H1 (cell line): ENCODE measurements at regions not wholly inside any gene's neighbourhood (a gene's known extent, or its start where the extent isn't known, plus 50 kb on each side); places are given as distances from the start of the nearest gene placed in this dataset.

Source experiments
- CTCF ChIA-PET: fragments of 300-600 bp; sonication (Branson Sonifier 250); formaldehyde crosslinking; loops from one replicate; lab custom pipeline; 2021; ENCODE audit not compliant: partially characterized antibody; lab: Charles Lee
- POLR2A ChIA-PET: fragments of 300-600 bp; sonication (Branson Sonifier 250); formaldehyde crosslinking; loops from one replicate; lab custom pipeline; 2021; ENCODE audit warnings: inconsistent platforms; ENCODE audit not compliant: partially characterized antibody; lab: Charles Lee
- DNase-seq, 2 experiments: peaks; one replicate each; pipeline versions ENCODE4 v3.0.0 to v3.0.0-alpha.2; 2010 to 2022; ENCODE audit warnings: low spot score in 2 of 2, low read depth in 1 of 2, mixed read lengths in 1 of 2
- FAIRE-seq: peaks from 2 replicates; lab custom pipeline; 2011; peaks lifted over from hg19 to GRCh38; lab: Jason Lieb, UNC
- H2AFZ ChIP-seq: 2 replicates; pipeline ENCODE4 v1.8.1; 2012; ENCODE audit warnings: low read length, inconsistent platforms
- H2AK5ac ChIP-seq: 2 replicates; pipeline ENCODE4 v1.6.1; 2013; ENCODE audit warnings: low read depth, low read length
- H2BK120ac ChIP-seq: replicated peaks from 2 replicates; pipeline ENCODE3; 2013; ENCODE audit warnings: low read depth, low read length, inconsistent platforms
- H2BK12ac ChIP-seq: 2 replicates; pipeline ENCODE4 v1.6.1; 2013; ENCODE audit warnings: low read depth, low read length
- H2BK15ac ChIP-seq: 2 replicates; pipeline ENCODE4 v1.6.1; 2013; ENCODE audit warnings: low read length
- H2BK20ac ChIP-seq: 2 replicates; pipeline ENCODE4 v1.6.1; 2013; ENCODE audit warnings: low read length
- H2BK5ac ChIP-seq: 2 replicates; pipeline ENCODE4 v1.6.1; 2013; ENCODE audit warnings: low read depth, low read length
- H3K14ac ChIP-seq: 2 replicates; pipeline ENCODE4 v1.6.1; 2013; ENCODE audit warnings: inconsistent platforms; ENCODE audit not compliant: insufficient read length
- H3K18ac ChIP-seq: 2 replicates; pipeline ENCODE4 v1.6.1; 2013; ENCODE audit warnings: low read length; ENCODE audit errors: extremely low read depth
- H3K23ac ChIP-seq: 2 replicates; pipeline ENCODE4 v1.6.1; 2013; ENCODE audit warnings: inconsistent platforms; ENCODE audit not compliant: insufficient read length
- H3K23me2 ChIP-seq: 2 replicates; pipeline ENCODE4 v1.6.1; 2013; ENCODE audit warnings: low read depth, low read length
- H3K27ac ChIP-seq: 2 replicates; pipeline ENCODE4 v1.6.1; 2011; ENCODE audit warnings: low read depth, low read length, inconsistent platforms
- H3K27me3 ChIP-seq, 4 experiments: replicated peaks in 1 of 4; 1 replicate in 1 of 4; 2 replicates in 3 of 4; pipeline versions ENCODE4 v1.6.1 to v1.8.1; 2011 to 2013; ENCODE audit warnings: low read length in 3 of 4, mild to moderate bottlenecking in 3 of 4, inconsistent platforms in 2 of 4, mixed read lengths in 2 of 4, moderate library complexity in 1 of 4; ENCODE audit not compliant: control insufficient read depth in 3 of 4, insufficient read depth in 3 of 4; ENCODE audit errors: extremely low read depth in 1 of 4
- H3K36me3 ChIP-seq, 4 experiments: 2 replicates each; pipeline versions ENCODE4 v1.6.1 to v1.8.1; 2011 to 2013; ENCODE audit warnings: mild to moderate bottlenecking in 4 of 4, low read length in 3 of 4, moderate library complexity in 2 of 4, control low read depth in 1 of 4, inconsistent platforms in 1 of 4; ENCODE audit not compliant: insufficient read depth in 4 of 4, control insufficient read depth in 2 of 4
- H3K4ac ChIP-seq: replicated peaks from 2 replicates; pipeline ENCODE3; 2013; ENCODE audit warnings: low read length, low read depth, mixed read lengths, inconsistent platforms; ENCODE audit not compliant: insufficient read length
- H3K4me1 ChIP-seq, 4 experiments: replicated peaks in 1 of 4; 1 replicate in 1 of 4; 2 replicates in 3 of 4; pipeline versions ENCODE4 v1.6.1 to v1.8.1; 2011 to 2013; ENCODE audit warnings: low read length in 3 of 4, inconsistent platforms in 2 of 4, mixed read lengths in 1 of 4; ENCODE audit not compliant: insufficient read depth in 4 of 4, control insufficient read depth in 3 of 4
- H3K4me2 ChIP-seq, 2 experiments: 2 replicates each; pipeline versions ENCODE4 v1.6.1 to v1.8.1; 2011 to 2013; ENCODE audit warnings: low read depth in 2 of 2, low read length in 2 of 2, control low read depth in 1 of 2, inconsistent platforms in 1 of 2, mild to moderate bottlenecking in 1 of 2; ENCODE audit not compliant: insufficient read depth in 1 of 2
- H3K4me3 ChIP-seq, 4 experiments: fragments of 200-600, 300-600 bp in 1 of 4; sonication (generic), shearing (Covaris generic), sonication (Bioruptor Twin) in 1 of 4; 2 replicates each; pipeline versions ENCODE4 v1.5.1 to v1.8.1; 2011 to 2016; ENCODE audit warnings: low read length in 4 of 4, low read depth in 3 of 4, control low read depth in 2 of 4, inconsistent platforms in 2 of 4, mild to moderate bottlenecking in 2 of 4, mixed read lengths in 1 of 4, moderate library complexity in 1 of 4; ENCODE audit not compliant: insufficient read depth in 2 of 4; ENCODE audit errors: extremely low read depth in 1 of 4
- H3K56ac ChIP-seq: replicated peaks from 2 replicates; pipeline ENCODE3; 2013; ENCODE audit warnings: low read depth, mild to moderate bottlenecking, mixed read lengths, low read length, inconsistent platforms; ENCODE audit not compliant: insufficient read length
- H3K79me1 ChIP-seq: 2 replicates; pipeline ENCODE4 v1.6.1; 2013; ENCODE audit warnings: low read depth, low read length, control low read depth
- H3K79me2 ChIP-seq, 2 experiments: 2 replicates each; pipeline versions ENCODE4 v1.6.1 to v1.8.1; 2012 to 2013; ENCODE audit warnings: low read length in 2 of 2, mild to moderate bottlenecking in 2 of 2, inconsistent platforms in 1 of 2; ENCODE audit not compliant: insufficient read depth in 2 of 2, control insufficient read depth in 1 of 2
- H3K9ac ChIP-seq, 4 experiments: replicated peaks in 1 of 4; 1 replicate in 1 of 4; 2 replicates in 3 of 4; pipeline versions ENCODE4 v1.6.1 to v1.8.1; 2011 to 2013; ENCODE audit warnings: low read depth in 3 of 4, low read length in 3 of 4, control low read depth in 2 of 4, mild to moderate bottlenecking in 2 of 4, moderate library complexity in 2 of 4, inconsistent platforms in 1 of 4; ENCODE audit errors: extremely low read depth in 1 of 4
- H3K9me3 ChIP-seq, 2 experiments: 2 replicates each; pipeline versions ENCODE4 v1.6.1 to v1.8.1; 2012 to 2013; ENCODE audit warnings: mild to moderate bottlenecking in 2 of 2, moderate library complexity in 2 of 2, control low read depth in 1 of 2, inconsistent platforms in 1 of 2, low read depth in 1 of 2, low read length in 1 of 2, mixed read lengths in 1 of 2; ENCODE audit not compliant: insufficient read depth in 2 of 2
- H4K20me1 ChIP-seq, 2 experiments: replicated peaks in 1 of 2; 2 replicates each; pipeline versions ENCODE3 to v1.8.1; 2011 to 2013; ENCODE audit warnings: inconsistent platforms in 2 of 2, low read length in 2 of 2, mild to moderate bottlenecking in 1 of 2; ENCODE audit not compliant: insufficient read depth in 2 of 2, control insufficient read depth in 1 of 2
- H4K5ac ChIP-seq: 2 replicates; pipeline ENCODE4 v1.6.1; 2013; ENCODE audit warnings: low read length, low read depth, mixed read lengths, inconsistent platforms; ENCODE audit not compliant: insufficient read length
- H4K8ac ChIP-seq: 2 replicates; pipeline ENCODE4 v1.8.0; 2013; ENCODE audit warnings: mild to moderate bottlenecking, moderate library complexity, low read length, inconsistent platforms; ENCODE audit not compliant: insufficient read depth; ENCODE audit errors: extremely low read depth
- H4K91ac ChIP-seq: replicated peaks from 2 replicates; pipeline ENCODE3; 2013; ENCODE audit warnings: low read length, mixed read lengths, inconsistent platforms; ENCODE audit not compliant: insufficient read length
- ASH2L ChIP-seq: fragments of 200-600, 300-600 bp; sonication (generic); IDR thresholded peaks from one replicate; pipeline ENCODE4 v1.7.1; 2017; ENCODE audit warnings: low read length
- CBX8 ChIP-seq: fragments of 300-800, 300-1000 bp; sonication (generic); IDR thresholded peaks from 2 replicates; pipeline ENCODE4 v1.7.1; 2016; ENCODE audit warnings: low read depth, low read length, borderline replicate concordance
- CEBPB ChIP-seq: IDR thresholded peaks from 2 replicates; pipeline ENCODE4 v1.6.1; 2012; ENCODE audit warnings: low read depth, low read length
- CTBP2 ChIP-seq: IDR thresholded peaks from 2 replicates; pipeline ENCODE4 v1.7.0; 2011; ENCODE audit warnings: borderline replicate concordance, mild to moderate bottlenecking, moderate library complexity, mixed read lengths, low read length; ENCODE audit not compliant: insufficient read depth, insufficient read length
- HDAC2 ChIP-seq, 2 experiments: fragments of 300-600 bp in 1 of 2; sonication (generic) in 1 of 2; IDR thresholded peaks; 2 replicates each; pipeline ENCODE4 v1.6.1; 2011 to 2012; ENCODE audit warnings: low read depth in 2 of 2, low read length in 2 of 2, mild to moderate bottlenecking in 2 of 2, moderate library complexity in 2 of 2, borderline replicate concordance in 1 of 2, inconsistent platforms in 1 of 2
- RAD21 ChIP-seq, 2 experiments: IDR thresholded peaks in 1 of 2; conservative IDR thresholded peaks in 1 of 2; 2 replicates each; pipeline ENCODE4 v1.6.1; 2011; ENCODE audit warnings: low read depth in 2 of 2, low read length in 2 of 2, improper control_type of control experiment in 1 of 2, inconsistent platforms in 1 of 2, mild to moderate bottlenecking in 1 of 2, moderate library complexity in 1 of 2
- RXRA ChIP-seq: IDR thresholded peaks from 2 replicates; pipeline ENCODE4 v1.6.1; 2011; ENCODE audit warnings: low read depth, mild to moderate bottlenecking, low read length, moderate library complexity; ENCODE audit not compliant: insufficient read depth
- WGBS, 2 experiments: shearing (Covaris generic) in 1 of 2; methylation state at CpG; one replicate each; pipeline versions ENCODE4 v1.1.6 to v1.1.7; 2013 to 2015; ENCODE audit warnings: low lambda C conversion rate in 2 of 2, mixed read lengths in 2 of 2, inconsistent platforms in 1 of 2, low coverage in 1 of 2, missing lambda C conversion rate in 1 of 2; ENCODE audit not compliant: insufficient replicate concordance in 2 of 2, insufficient coverage in 1 of 2, insufficient read length in 1 of 2; ENCODE audit errors: extremely low coverage in 1 of 2, missing lambda C conversion rate in 1 of 2; 5-methylcytosine and 5-hydroxymethylcytosine counted together
- TF ChIP-seq, protein P1 (sequence below): IDR thresholded peaks from 2 replicates; pipeline ENCODE4 v1.6.1; 2011; ENCODE audit warnings: low read depth, mild to moderate bottlenecking, low read length; ENCODE audit not compliant: insufficient read depth

DNA sequence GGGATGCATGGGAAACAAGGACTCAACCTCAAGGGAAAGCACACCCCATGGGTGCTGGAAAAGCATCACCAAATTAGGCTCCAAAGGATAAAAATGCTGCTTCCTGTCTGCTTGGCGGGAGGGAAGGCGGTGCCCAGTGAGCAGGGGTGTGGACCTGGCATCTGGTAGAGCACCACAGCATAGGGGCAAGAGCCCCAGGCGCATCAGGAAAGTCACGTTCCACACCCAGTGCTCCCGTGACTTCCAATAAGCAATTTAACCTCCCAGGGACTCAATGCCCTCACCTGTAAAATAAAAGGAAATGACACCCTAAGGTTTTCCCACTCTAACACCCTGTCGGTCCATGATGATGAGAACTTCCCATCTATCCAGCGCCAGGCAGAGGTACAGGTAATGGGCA lies 206.0 kb downstream of the SETD4 start:
- Histone ChIP-seq H3K27ac (no peak overlapping the region), H2BK20ac (no peak overlapping the region), H3K18ac (no peak overlapping the region), H3K9me3 (no peaks in the 10 kb centered on the region), H4K20me1 (no peaks in the 10 kb centered on the region), H2AK5ac (no peak overlapping the region), H3K79me1 (no peaks in the 10 kb centered on the region), H3K27me3 (no peaks in the 10 kb centered on the region), H3K14ac (no peak overlapping the region), H3K4me2 (no peak overlapping the region), H3K56ac (no peak overlapping the region), H3K79me2 (no peaks in the 10 kb centered on the region), H2BK15ac (no peak overlapping the region), H2BK5ac (no peak overlapping the region), H3K23ac (no peak overlapping the region), H3K4me1 (no peaks in the 10 kb centered on the region; a peak in 1 of 7 replicates), H4K8ac (no peak overlapping the region), H2BK12ac (no peak overlapping the region), H2AFZ (no peak overlapping the region), H3K36me3 (no peaks in the 10 kb centered on the region), H3K4me3 (no peak overlapping the region), H3K23me2 (no peaks in the 10 kb centered on the region), H3K9ac (no peak overlapping the region), H4K5ac (no peak overlapping the region), H2BK120ac (no peak overlapping the region), H4K91ac (no peak overlapping the region), H3K4ac (no peak overlapping the region)
- FAIRE-seq, result no peak
- TF ChIP-seq RXRA, result no peak
- TF ChIP-seq CEBPB, result no peak
- TF ChIP-seq RAD21 (IDR thresholded peaks at IDR 0.05 in 1 of 2, conservative IDR thresholded peaks at IDR 0.05 in 1 of 2; ENCODE audit: low read depth in 2 of 2, low read length in 2 of 2), result no peak
- TF ChIP-seq CTBP2, result no peak
- TF ChIP-seq, protein P1, sequence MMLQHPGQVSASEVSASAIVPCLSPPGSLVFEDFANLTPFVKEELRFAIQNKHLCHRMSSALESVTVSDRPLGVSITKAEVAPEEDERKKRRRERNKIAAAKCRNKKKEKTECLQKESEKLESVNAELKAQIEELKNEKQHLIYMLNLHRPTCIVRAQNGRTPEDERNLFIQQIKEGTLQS, result no peak
- TF ChIP-seq ASH2L, result no peak
- TF ChIP-seq HDAC2 (IDR thresholded peaks at IDR 0.05; ENCODE audit: borderline replicate concordance in 1 of 2, low read depth in 2 of 2, low read length in 2 of 2), result no peak
- no peak for TF ChIP-seq CBX8
- 97% methylated on average over 7 of the region's 7 CpGs; no CpG with 5 or more reads in 1 of the 2 experiments for WGBS, 2 experiments
- CTCF ChIA-PET, result interaction anchor here (0.8 kb wide), 2 partner anchors 14 to 562 kb away, joined by 3 to 5 read pairs; no protein-coding TSS in a partner anchor
- POLR2A ChIA-PET, result interaction anchor here (0.6 kb wide), 1 partner anchor 168 kb away, joined by 6 read pairs; no protein-coding TSS in a partner anchor
- no peak for DNase-seq
